H9 (cell line): ENCODE measurements at regions not wholly inside any gene's neighbourhood (a gene's known extent, or its start where the extent isn't known, plus 50 kb on each side); places are given as distances from the start of the nearest gene placed in this dataset.

Source experiments
- DNase-seq: peaks from one replicate; pipeline ENCODE4 v3.0.0-alpha.2; 2017
- H2AFZ ChIP-seq: one replicate; pipeline ENCODE4 v1.6.1; 2013; ENCODE audit warnings: mild to moderate bottlenecking, low read length, control low read depth, moderate library complexity
- H2AK5ac ChIP-seq: 2 replicates; pipeline ENCODE4 v1.6.1; 2013; ENCODE audit warnings: low read length, control low read depth, mixed read lengths; ENCODE audit not compliant: insufficient read length
- H2BK120ac ChIP-seq: one replicate; pipeline ENCODE4 v1.6.1; 2013; ENCODE audit warnings: low read depth, mild to moderate bottlenecking, low read length, control low read depth, inconsistent platforms; ENCODE audit not compliant: poor library complexity, severe bottlenecking
- H2BK12ac ChIP-seq: 2 replicates; pipeline ENCODE4 v1.6.1; 2013; ENCODE audit warnings: low read length, control low read depth, mixed read lengths, low read depth; ENCODE audit not compliant: insufficient read length
- H2BK15ac ChIP-seq: 2 replicates; pipeline ENCODE4 v1.6.1; 2013; ENCODE audit warnings: low read depth, low read length, control low read depth
- H2BK20ac ChIP-seq: one replicate; pipeline ENCODE4 v1.6.1; 2013; ENCODE audit warnings: low read depth, mild to moderate bottlenecking, low read length, control low read depth, inconsistent platforms; ENCODE audit not compliant: poor library complexity, severe bottlenecking
- H2BK5ac ChIP-seq: 2 replicates; pipeline ENCODE4 v1.6.1; 2013; ENCODE audit warnings: low read length, control low read depth, mixed read lengths; ENCODE audit not compliant: insufficient read length
- H3K14ac ChIP-seq: 2 replicates; pipeline ENCODE4 v1.6.1; 2013; ENCODE audit warnings: low read length, control low read depth; ENCODE audit not compliant: insufficient read depth
- H3K18ac ChIP-seq: 2 replicates; pipeline ENCODE4 v1.6.1; 2013; ENCODE audit warnings: low read depth, mild to moderate bottlenecking, mixed read lengths, low read length, control low read depth; ENCODE audit not compliant: insufficient read length
- H3K23ac ChIP-seq: 2 replicates; pipeline ENCODE4 v1.6.1; 2013; ENCODE audit warnings: low read length, control low read depth, mixed read lengths, low read depth; ENCODE audit not compliant: insufficient read length
- H3K23me2 ChIP-seq: 2 replicates; pipeline ENCODE4 v1.6.1; 2013; ENCODE audit warnings: low read depth, mild to moderate bottlenecking, mixed read lengths, low read length, control low read depth; ENCODE audit not compliant: insufficient read length, poor library complexity, severe bottlenecking
- H3K27ac ChIP-seq: 2 replicates; pipeline ENCODE4 v1.5.1; 2013; ENCODE audit warnings: low read length, control low read depth, mixed read lengths, low read depth; ENCODE audit not compliant: insufficient read length
- H3K27me3 ChIP-seq: 2 replicates; pipeline ENCODE4 v1.6.1; 2013; ENCODE audit warnings: low read length, control low read depth, inconsistent platforms; ENCODE audit not compliant: insufficient read depth
- H3K4ac ChIP-seq: 2 replicates; pipeline ENCODE4 v1.6.1; 2013; ENCODE audit warnings: low read depth, mild to moderate bottlenecking, control low read depth, inconsistent platforms, low read length, moderate library complexity
- H3K4me1 ChIP-seq: 2 replicates; pipeline ENCODE4 v1.6.1; 2013; ENCODE audit warnings: low read length, control low read depth, inconsistent platforms; ENCODE audit not compliant: insufficient read depth
- H3K4me2 ChIP-seq: 2 replicates; pipeline ENCODE4 v1.6.1; 2013; ENCODE audit warnings: low read length, control low read depth, mixed read lengths; ENCODE audit not compliant: insufficient read length, insufficient read depth
- H3K56ac ChIP-seq: 2 replicates; pipeline ENCODE4 v1.6.1; 2013; ENCODE audit warnings: low read depth, mild to moderate bottlenecking, mixed read lengths, low read length, control low read depth; ENCODE audit not compliant: insufficient read length
- H3K79me1 ChIP-seq: 2 replicates; pipeline ENCODE4 v1.6.1; 2013; ENCODE audit warnings: low read depth, mild to moderate bottlenecking, moderate library complexity, low read length, control low read depth, inconsistent platforms; ENCODE audit not compliant: insufficient read depth, poor library complexity, severe bottlenecking
- H3K79me2 ChIP-seq: 2 replicates; pipeline ENCODE4 v1.6.1; 2013; ENCODE audit warnings: low read length, control low read depth, inconsistent platforms; ENCODE audit not compliant: insufficient read depth
- H3K9ac ChIP-seq: 2 replicates; pipeline ENCODE4 v1.6.1; 2013; ENCODE audit warnings: low read length, control low read depth, mixed read lengths; ENCODE audit not compliant: insufficient read length; ENCODE audit errors: extremely low read depth
- H3K9me3 ChIP-seq: one replicate; pipeline ENCODE4 v1.6.1; 2013; ENCODE audit warnings: low read depth, low read length, inconsistent platforms; ENCODE audit not compliant: control insufficient read depth
- H3T11ph ChIP-seq: one replicate; pipeline ENCODE4 v1.6.1; 2013; ENCODE audit warnings: mild to moderate bottlenecking, low read length, control low read depth, inconsistent platforms
- H4K20me1 ChIP-seq: one replicate; pipeline ENCODE4 v1.6.1; 2013; ENCODE audit not compliant: control insufficient read depth, insufficient read length, insufficient read depth
- H4K5ac ChIP-seq: 2 replicates; pipeline ENCODE4 v1.6.1; 2013; ENCODE audit warnings: low read depth, mild to moderate bottlenecking, mixed read lengths, low read length, control low read depth; ENCODE audit not compliant: insufficient read length
- H4K8ac ChIP-seq: replicated peaks from 2 replicates; pipeline ENCODE4 v1.6.1; 2013; ENCODE audit warnings: low read length, control low read depth, mixed read lengths, low read depth; ENCODE audit not compliant: insufficient read length
- H4K91ac ChIP-seq: 2 replicates; pipeline ENCODE4 v1.6.1; 2013; ENCODE audit warnings: low read depth, mild to moderate bottlenecking, moderate library complexity, mixed read lengths, low read length, control low read depth; ENCODE audit not compliant: insufficient read length
- H3K27ac Mint-ChIP-seq, 3 experiments: 2 replicates in 2 of 3; 3 replicates in 1 of 3; pipeline ENCODE4 v1.8.0; 2020 to 2021; ENCODE audit warnings: mixed read lengths in 3 of 3, mild to moderate bottlenecking in 1 of 3, moderate library complexity in 1 of 3
- H3K27me3 Mint-ChIP-seq: 2 replicates; pipeline ENCODE4 v1.8.0; 2021; ENCODE audit warnings: low read depth, mild to moderate bottlenecking, moderate library complexity, mixed read lengths
- H3K36me3 Mint-ChIP-seq, 3 experiments: 2 replicates in 2 of 3; 3 replicates in 1 of 3; pipeline ENCODE4 v1.8.0; 2020 to 2021; ENCODE audit warnings: low read depth in 3 of 3, mixed read lengths in 3 of 3; ENCODE audit not compliant: insufficient read depth in 1 of 3
- H3K4me1 Mint-ChIP-seq, 2 experiments: 2 replicates each; pipeline ENCODE4 v1.8.0; 2020; ENCODE audit warnings: mixed read lengths in 2 of 2
- H3K4me3 Mint-ChIP-seq, 2 experiments: 2 replicates in 1 of 2; 3 replicates in 1 of 2; pipeline ENCODE4 v1.8.0; 2020 to 2021; ENCODE audit warnings: mild to moderate bottlenecking in 2 of 2, mixed read lengths in 2 of 2, moderate library complexity in 1 of 2
- H3K9me3 Mint-ChIP-seq, 2 experiments: 2 replicates in 1 of 2; 3 replicates in 1 of 2; pipeline ENCODE4 v1.8.0; 2020; ENCODE audit warnings: mild to moderate bottlenecking in 2 of 2, mixed read lengths in 2 of 2, moderate library complexity in 1 of 2
- CTCF ChIP-seq: fragments of 200-600 bp; sonication (generic); conservative IDR thresholded peaks from 3 replicates; pipeline ENCODE4 v1.8.0; 2021; ENCODE audit warnings: antibody characterized with exemption, mild to moderate bottlenecking
- WGBS: extraction: QIAGEN DNeasy Blood & Tissue Kit; methylation state at CpG from one replicate; pipeline ENCODE4 v1.1.7; 2013; ENCODE audit warnings: missing lambda C conversion rate, low lambda C conversion rate, mixed read lengths; ENCODE audit not compliant: insufficient read length; ENCODE audit errors: extremely low coverage; 5-methylcytosine and 5-hydroxymethylcytosine counted together

DNA sequence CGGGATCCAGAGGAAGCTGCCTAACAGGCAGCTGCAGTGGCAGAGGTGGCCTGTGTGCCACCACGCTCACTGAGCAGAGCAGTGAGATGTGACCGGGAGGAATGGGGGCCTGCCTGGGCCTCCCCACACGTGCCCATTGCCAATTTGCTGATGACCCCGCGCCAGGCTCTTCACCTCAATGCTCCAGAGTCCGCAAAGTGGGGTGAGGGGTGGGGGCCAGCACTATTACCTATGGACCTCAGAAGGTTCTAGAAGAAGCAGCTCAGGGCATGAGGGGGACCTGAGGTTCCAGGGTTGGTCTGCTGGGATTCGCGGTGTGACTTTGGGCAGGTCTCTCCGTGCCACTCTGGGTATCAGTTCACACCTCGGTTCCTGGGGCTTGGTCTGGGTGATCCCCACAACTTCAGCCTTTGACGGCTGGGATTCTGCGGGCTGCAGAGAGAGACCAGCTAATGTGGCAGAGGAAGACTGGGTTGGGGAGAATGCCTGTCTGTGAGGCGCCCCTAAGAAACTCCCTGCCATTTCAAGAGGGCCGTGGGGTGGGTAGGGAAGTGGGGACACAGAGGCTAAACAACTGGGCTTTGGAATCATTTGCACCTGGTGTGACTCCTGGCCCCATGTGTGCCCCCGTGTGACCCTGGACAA lies 231.0 kb upstream of the MVB12B start:
- no peaks in the 10 kb centered on the region for H3K79me1 ChIP-seq
- H3T11ph ChIP-seq: no peak overlapping the region
- H3K9me3 Mint-ChIP-seq: peaks cover 10 to 11% of the 10 kb centered on the region in 2 experiments; a peak in 4 of 5 replicates
- no peak overlapping the region for H3K4me3 Mint-ChIP-seq
- H2BK12ac ChIP-seq: no peak overlapping the region
- no peak overlapping the region for H3K27ac ChIP-seq
- H3K23me2 ChIP-seq: no peaks in the 10 kb centered on the region
- no peak overlapping the region for H2AK5ac ChIP-seq
- no peak overlapping the region for H2AFZ ChIP-seq
- H3K9ac ChIP-seq: no peak overlapping the region
- H3K4ac ChIP-seq: no peak overlapping the region
- no peak overlapping the region for H4K8ac ChIP-seq
- no peaks in the 10 kb centered on the region for H3K4me1 ChIP-seq
- H2BK120ac ChIP-seq: no peak overlapping the region
- H3K27ac Mint-ChIP-seq: peak overlapping the region in 1 of 3 experiments; percentile 76; a peak in 1 of 7 replicates
- H3K4me1 Mint-ChIP-seq: peaks cover 0 to 2% of the 10 kb centered on the region in 2 experiments; a peak in 3 of 4 replicates
- H2BK20ac ChIP-seq: no peak overlapping the region
- no peaks in the 10 kb centered on the region for H3K9me3 ChIP-seq
- no peaks in the 10 kb centered on the region for H3K36me3 Mint-ChIP-seq
- H2BK5ac ChIP-seq: no peak overlapping the region
- H3K56ac ChIP-seq: no peak overlapping the region
- no CpG with 5 or more reads among the region's 16 CpGs for WGBS
- no peak overlapping the region for H3K18ac ChIP-seq
- no peak overlapping the region for H3K4me2 ChIP-seq
- H3K27me3 ChIP-seq: no peaks in the 10 kb centered on the region
- peaks cover 7% of the 10 kb centered on the region for H3K27me3 Mint-ChIP-seq
- H3K79me2 ChIP-seq: no peaks in the 10 kb centered on the region
- no peak overlapping the region for H4K91ac ChIP-seq
- no peak overlapping the region for H4K5ac ChIP-seq
- DNase-seq: no peak
- no peak overlapping the region for H3K23ac ChIP-seq
- TF ChIP-seq CTCF: no peak
- no peak overlapping the region for H2BK15ac ChIP-seq
- no peaks in the 10 kb centered on the region for H4K20me1 ChIP-seq
- H3K14ac ChIP-seq: no peak overlapping the region
